Kidney (tissue), 13 donors: ENCODE measurements at regions not wholly inside any gene's neighbourhood (a gene's known extent, or its start where the extent isn't known, plus 50 kb on each side); places are given as distances from the start of the nearest gene placed in this dataset.
"Not testable (repeated sequence)": the region's sequence is repeated elsewhere in the genome, so short reads cannot be mapped to it uniquely, and the experiment has no call there.

Experiments used
- DNase-seq, 5 donors: peaks; one replicate each; pipeline ENCODE4 v3.0.0-alpha.2; 2013 to 2020
- FAIRE-seq: peaks from 2 replicates; lab custom pipeline; 2012; peaks lifted over from hg19 to GRCh38; lab: Jason Lieb, UNC
- H3K27ac ChIP-seq, 2 donors: one replicate each; pipeline ENCODE4 v1.7.0; 2013; ENCODE audit warnings: low read depth in 2 of 2, low read length in 2 of 2, inconsistent platforms in 1 of 2
- H3K27me3 ChIP-seq: one replicate; pipeline ENCODE4 v1.7.1; 2013; ENCODE audit warnings: low read length, inconsistent platforms; ENCODE audit not compliant: control insufficient read depth, insufficient read depth
- H3K36me3 ChIP-seq, 3 donors: one replicate each; pipeline versions ENCODE4 v1.7.0 to v1.7.1; 2013; ENCODE audit warnings: low read length in 3 of 3, control low read depth in 1 of 3, inconsistent platforms in 1 of 3; ENCODE audit not compliant: insufficient read depth in 3 of 3, control insufficient read depth in 2 of 3
- H3K4me1 ChIP-seq, 3 donors: one replicate each; pipeline versions ENCODE4 v1.7.0 to v1.7.1; 2013; ENCODE audit warnings: low read length in 3 of 3, inconsistent platforms in 1 of 3, low read depth in 1 of 3; ENCODE audit not compliant: control insufficient read depth in 2 of 3, insufficient read depth in 2 of 3
- H3K4me3 ChIP-seq, 3 donors: one replicate each; pipeline versions ENCODE4 v1.7.0 to v1.8.1; 2013; ENCODE audit warnings: low read length in 3 of 3, control low read depth in 1 of 3, inconsistent platforms in 1 of 3
- H3K9ac ChIP-seq, 3 donors: one replicate each; pipeline versions ENCODE4 v1.7.0 to v1.7.1; 2013; ENCODE audit warnings: low read length in 3 of 3, control low read depth in 1 of 3, inconsistent platforms in 1 of 3
- H3K9me3 ChIP-seq, 3 donors: one replicate each; pipeline versions ENCODE4 v1.7.0 to v1.7.1; 2013; ENCODE audit warnings: low read length in 3 of 3, control low read depth in 1 of 3, inconsistent platforms in 1 of 3; ENCODE audit not compliant: control insufficient read depth in 2 of 3, insufficient read depth in 1 of 3
- CTCF ChIP-seq: IDR thresholded peaks from 3 replicates; pipeline ENCODE4 v1.5.1; 2012; ENCODE audit warnings: mild to moderate bottlenecking, moderate library complexity, borderline replicate concordance; ENCODE audit not compliant: insufficient read depth; ENCODE audit errors: extremely low read depth
- intact Hi-C: fragments of 100-400 bp; cut with DNase I; formaldehyde crosslinking; loops from one replicate; pipeline ENCODE4 v1.11.1; 2022
- donor health status: control.
- donor health status: control.
- donor health status: control.
- donor health status: control.
- donor health status: control.
- donor health status: DM: yes; HTN: yes; CAD: no.
- donor health status: Normal renal cell carcinoma (clear cell type).

- H3K9me3 ChIP-seq, intact Hi-C loops, H3K4me1 ChIP-seq, H3K27ac ChIP-seq, FAIRE-seq, H3K27me3 ChIP-seq, DNase-seq, H3K4me3 ChIP-seq, H3K36me3 ChIP-seq, H3K9ac ChIP-seq: not testable (repeated sequence)
Observed at GRCh38 chr15:83335542-83335941, 51.1 kb upstream of the BNC1 start.

GRCh38 chr15:83339396-83339795 lies 54.9 kb upstream of the BNC1 start:
- no peak for DNase-seq
- Histone ChIP-seq H3K27ac (no peak overlapping the region), H3K9me3 (peaks cover 0 to 2% (median 0%) of the 10 kb centered on the region in 3 donors), H3K36me3 (no peaks in the 10 kb centered on the region), H3K4me3 (no peak overlapping the region), H3K9ac (no peak overlapping the region), H3K4me1 (no peaks in the 10 kb centered on the region), H3K27me3 (no peaks in the 10 kb centered on the region)
- no peak for TF ChIP-seq CTCF
- FAIRE-seq, result no peak
- intact Hi-C loops, result no loop called here

- FAIRE-seq (no peak), DNase-seq (no peak)
- H3K4me3 ChIP-seq, result no peak overlapping the region
- H3K4me1 ChIP-seq, result no peaks in the 10 kb centered on the region
- H3K27ac ChIP-seq, result no peak overlapping the region
- no peak for TF ChIP-seq CTCF
- no peak overlapping the region for H3K9ac ChIP-seq
- intact Hi-C loops, result no loop called here
- H3K36me3 ChIP-seq, result no peaks in the 10 kb centered on the region
- H3K9me3 ChIP-seq, result peaks cover 0 to 2% (median 0%) of the 10 kb centered on the region in 3 donors
- no peaks in the 10 kb centered on the region for H3K27me3 ChIP-seq
Observed at GRCh38 chr15:83340087-83340486, 55.6 kb upstream of the BNC1 start.

- no peak overlapping the region for H3K4me3 ChIP-seq
- H3K36me3 ChIP-seq, result no peaks in the 10 kb centered on the region
- FAIRE-seq, result no peak
- H3K4me1 ChIP-seq, result no peaks in the 10 kb centered on the region
- intact Hi-C loops, result no loop called here
- no peak for DNase-seq
- no peaks in the 10 kb centered on the region for H3K9me3 ChIP-seq
- H3K27me3 ChIP-seq, result no peaks in the 10 kb centered on the region
- no peak for TF ChIP-seq CTCF
- H3K9ac ChIP-seq, result no peak overlapping the region
- no peak overlapping the region for H3K27ac ChIP-seq
Observed at GRCh38 chr15:83346342-83346741, 61.9 kb upstream of the BNC1 start.
